Ishikawa (cell line): ENCODE measurements at regions not wholly inside any gene's neighbourhood (a gene's known extent, or its start where the extent isn't known, plus 50 kb on each side); places are given as distances from the start of the nearest gene placed in this dataset.

Experiments
- CEBPB ChIP-seq: IDR thresholded peaks from 2 replicates; pipeline ENCODE4 v1.6.1; 2012
- CREB1 ChIP-seq: IDR thresholded peaks from 2 replicates; pipeline ENCODE4 v1.6.1; 2012; ENCODE audit warnings: low read depth
- EGR1 ChIP-seq: IDR thresholded peaks from 2 replicates; pipeline ENCODE4 v1.6.1; 2012
- EP300 ChIP-seq: IDR thresholded peaks from 2 replicates; pipeline ENCODE4 v1.6.1; 2012; ENCODE audit warnings: borderline replicate concordance
- FOXM1 ChIP-seq: IDR thresholded peaks from 2 replicates; pipeline ENCODE4 v1.6.1; 2012; ENCODE audit warnings: low read depth, borderline replicate concordance
- MAX ChIP-seq: IDR thresholded peaks from 2 replicates; pipeline ENCODE4 v1.6.1; 2012
- NFIC ChIP-seq: IDR thresholded peaks from 2 replicates; pipeline ENCODE4 v1.6.1; 2012
- RAD21 ChIP-seq: IDR thresholded peaks from 2 replicates; pipeline ENCODE4 v1.6.1; 2012; ENCODE audit warnings: low read depth
- REST ChIP-seq: IDR thresholded peaks from 2 replicates; pipeline ENCODE4 v1.6.1; 2012; ENCODE audit warnings: low read depth, mild to moderate bottlenecking
- TAF1 ChIP-seq: IDR thresholded peaks from 2 replicates; pipeline ENCODE4 v1.6.1; 2012; ENCODE audit warnings: low read depth, mild to moderate bottlenecking
- TCF12 ChIP-seq: IDR thresholded peaks from 2 replicates; pipeline ENCODE4 v1.6.1; 2012; ENCODE audit warnings: low read depth
- TEAD4 ChIP-seq: IDR thresholded peaks from 2 replicates; pipeline ENCODE4 v1.6.1; 2012
- USF1 ChIP-seq: IDR thresholded peaks from 2 replicates; pipeline ENCODE4 v1.6.1; 2012
- YY1 ChIP-seq: IDR thresholded peaks from 2 replicates; pipeline ENCODE4 v1.6.1; 2012; ENCODE audit warnings: low read depth
- ZBTB7A ChIP-seq: IDR thresholded peaks from 2 replicates; pipeline ENCODE4 v1.6.1; 2012; ENCODE audit warnings: low read depth

GRCh38 chr5:110021251-110021650 is 331.5 kb downstream of the MAN2A1 start:
- TF ChIP-seq NFIC (no peak), REST (no peak), ZBTB7A (no peak), CEBPB (no peak), CREB1 (no peak), FOXM1 (no peak), TEAD4 (no peak), MAX (no peak), TCF12 (no peak), USF1 (no peak), TAF1 (no peak), RAD21 (no peak), YY1 (no peak)

GRCh38 chr5:110025160-110025559 is 335.4 kb downstream of the MAN2A1 start:
- TF ChIP-seq NFIC (no peak), TAF1 (no peak), CEBPB (no peak), YY1 (no peak), FOXM1 (no peak), ZBTB7A (no peak), REST (no peak), USF1 (no peak), TEAD4 (no peak)

GRCh38 chr5:110027527-110028322 is 338.0 kb downstream of the MAN2A1 start:
- no peak for TF ChIP-seq TEAD4
- TF ChIP-seq TCF12 = no peak
- no peak for TF ChIP-seq YY1
- TF ChIP-seq RAD21 = no peak
- TF ChIP-seq MAX = no peak
- TF ChIP-seq ZBTB7A = no peak
- TF ChIP-seq NFIC = no peak
- no peak for TF ChIP-seq TAF1
- TF ChIP-seq EGR1 = no peak

GRCh38 chr5:110031402-110032140 is 341.8 kb downstream of the MAN2A1 start:
- TF ChIP-seq USF1 (no peak), EGR1 (no peak), RAD21 (no peak)

- TF ChIP-seq RAD21 = no peak
- no peak for TF ChIP-seq EGR1
- no peak for TF ChIP-seq NFIC
- no peak for TF ChIP-seq TAF1
- no peak for TF ChIP-seq FOXM1
- no peak for TF ChIP-seq TCF12
- TF ChIP-seq MAX = no peak
- TF ChIP-seq CEBPB = no peak
- no peak for TF ChIP-seq CREB1
- TF ChIP-seq EP300 = no peak
- TF ChIP-seq TEAD4 = no peak
- no peak for TF ChIP-seq REST
- TF ChIP-seq ZBTB7A = no peak
- no peak for TF ChIP-seq USF1
- no peak for TF ChIP-seq YY1
Measured at GRCh38 chr5:110032376-110032775, 342.6 kb downstream of the MAN2A1 start.
